WTC11 (cell line): ENCODE measurements at regions not wholly inside any gene's neighbourhood (a gene's known extent, or its start where the extent isn't known, plus 50 kb on each side); places are given as distances from the start of the nearest gene placed in this dataset.

ENCODE experiments used
- CDX4 ChIP-seq: fragments of 250-450 bp; sonication (Bioruptor Pico); IDR thresholded peaks from 2 replicates; pipeline ENCODE4 v1.9.0; 2021; ENCODE audit warnings: moderate library complexity, mild to moderate bottlenecking, inconsistent platforms, borderline replicate concordance
- CTCF ChIP-seq: fragments of 200-600 bp; IDR thresholded peaks from 2 replicates; pipeline ENCODE4 v1.8.0; 2022; ENCODE audit warnings: antibody characterized with exemption
- MAX ChIP-seq: sonication (generic); formaldehyde crosslinking; IDR thresholded peaks from 2 replicates; pipeline ENCODE4 v1.8.0; 2022; ENCODE audit warnings: mild to moderate bottlenecking, missing genetic modification reagents
- MLX ChIP-seq: sonication (generic); formaldehyde crosslinking; IDR thresholded peaks from 2 replicates; pipeline ENCODE4 v1.8.1; 2023; ENCODE audit warnings: mild to moderate bottlenecking, missing genetic modification reagents, moderate library complexity
- ZNF512 ChIP-seq: sonication (generic); formaldehyde crosslinking; IDR thresholded peaks from 2 replicates; pipeline ENCODE4 v1.8.1; 2022; ENCODE audit warnings: missing genetic modification reagents, borderline replicate concordance

GRCh38 chr15:29379647-29380046, 110.0 kb upstream of the NSMCE3 start:
- TF ChIP-seq CTCF (no peak), MAX (CRISPR knock-in tag) (no peak), CDX4 (CRISPR knock-in tag) (no peak), ZNF512 (CRISPR knock-in tag) (no peak), MLX (CRISPR knock-in tag) (no peak)
